Neural progenitor cell (in vitro differentiated cells): ENCODE measurements at regions not wholly inside any gene's neighbourhood (a gene's known extent, or its start where the extent isn't known, plus 50 kb on each side); places are given as distances from the start of the nearest gene placed in this dataset.
"Not testable (repeated sequence)": the region's sequence is repeated elsewhere in the genome, so short reads cannot be mapped to it uniquely, and the experiment has no call there.

ENCODE experiments used
- DNase-seq: peaks from one replicate; pipeline ENCODE4 v3.0.0-alpha.2; 2016; ENCODE audit warnings: low spot score
- H2AFZ ChIP-seq: fragments of 200-600 bp; sonication (generic); replicated peaks from 2 replicates; pipeline ENCODE4 v1.6.1; 2016; ENCODE audit warnings: antibody characterized with exemption
- H3F3A ChIP-seq: fragments of 200-600 bp; sonication (generic); 2 replicates; pipeline ENCODE4 v1.6.1; 2016; ENCODE audit warnings: antibody characterized with exemption, low read depth
- H3K27ac ChIP-seq: fragments of 200-600 bp; sonication (generic); 2 replicates; pipeline ENCODE4 v1.5.1; 2016; ENCODE audit warnings: mild to moderate bottlenecking
- H3K27me3 ChIP-seq: fragments of 200-600 bp; sonication (generic); 2 replicates; pipeline ENCODE4 v1.6.1; 2016; ENCODE audit warnings: mild to moderate bottlenecking, moderate library complexity
- H3K36me3 ChIP-seq: fragments of 200-600 bp; sonication (generic); 2 replicates; pipeline ENCODE4 v1.5.1; 2016
- H3K4me1 ChIP-seq: fragments of 200-600 bp; sonication (generic); 2 replicates; pipeline ENCODE4 v1.6.1; 2016; ENCODE audit warnings: mixed run types
- H3K4me2 ChIP-seq: fragments of 200-600 bp; sonication (generic); 2 replicates; pipeline ENCODE4 v1.6.1; 2016
- H3K4me3 ChIP-seq: fragments of 200-600 bp; sonication (generic); 2 replicates; pipeline ENCODE4 v1.5.1; 2016
- H3K79me2 ChIP-seq: fragments of 200-600 bp; sonication (generic); 2 replicates; pipeline ENCODE4 v1.6.1; 2016; ENCODE audit warnings: low read depth
- H3K9ac ChIP-seq: fragments of 200-600 bp; sonication (generic); 2 replicates; pipeline ENCODE4 v1.6.1; 2016
- H3K9me3 ChIP-seq: fragments of 200-600 bp; sonication (generic); 2 replicates; pipeline ENCODE4 v1.5.1; 2016; ENCODE audit warnings: low read depth
- H4K20me1 ChIP-seq: fragments of 200-600 bp; sonication (generic); 2 replicates; pipeline ENCODE4 v1.6.1; 2016; ENCODE audit warnings: low read depth
- H3K27ac Mint-ChIP-seq: 3 replicates; pipeline ENCODE4 v1.8.0; 2021; ENCODE audit warnings: mixed read lengths
- H3K27me3 Mint-ChIP-seq: 2 replicates; pipeline ENCODE4 v1.8.0; 2022; ENCODE audit warnings: low read depth, mild to moderate bottlenecking, inconsistent platforms, moderate library complexity, mixed read lengths; ENCODE audit not compliant: insufficient read depth
- H3K36me3 Mint-ChIP-seq: 3 replicates; pipeline ENCODE4 v1.8.0; 2021; ENCODE audit warnings: mixed read lengths
- H3K4me1 Mint-ChIP-seq: 3 replicates; pipeline ENCODE4 v1.8.0; 2021; ENCODE audit warnings: mixed read lengths
- H3K4me3 Mint-ChIP-seq: 3 replicates; pipeline ENCODE4 v1.8.0; 2021; ENCODE audit warnings: mild to moderate bottlenecking, moderate library complexity, mixed read lengths
- H3K9me3 Mint-ChIP-seq: 3 replicates; pipeline ENCODE4 v1.8.0; 2020; ENCODE audit warnings: mixed read lengths
- CTCF ChIP-seq: fragments of 200-600 bp; sonication (generic); IDR thresholded peaks from 2 replicates; pipeline ENCODE4 v1.5.1; 2017; ENCODE audit warnings: antibody characterized with exemption, mild to moderate bottlenecking
- EZH2 ChIP-seq: fragments of 200-600 bp; sonication (generic); IDR thresholded peaks from 2 replicates; pipeline ENCODE4 v1.6.1; 2017; ENCODE audit warnings: antibody characterized with exemption, mild to moderate bottlenecking, moderate library complexity

- H3K4me3 Mint-ChIP-seq, H3K36me3 ChIP-seq, H3K79me2 ChIP-seq, H2AFZ ChIP-seq, H3K4me2 ChIP-seq, H3K4me1 Mint-ChIP-seq, H3K9me3 ChIP-seq, H3K9ac ChIP-seq, H3K4me1 ChIP-seq, H3K9me3 Mint-ChIP-seq, H3K27me3 ChIP-seq, H3K27ac Mint-ChIP-seq, H4K20me1 ChIP-seq, H3K27ac ChIP-seq, H3K36me3 Mint-ChIP-seq, H3F3A ChIP-seq, H3K27me3 Mint-ChIP-seq, DNase-seq, H3K4me3 ChIP-seq: not testable (repeated sequence)
Measured at GRCh38 chr4:69013933-69014332, 62.3 kb upstream of the UGT2A3 start.

GRCh38 chr4:69017986-69018385, 66.4 kb upstream of the UGT2A3 start:
- H3K27ac Mint-ChIP-seq, H4K20me1 ChIP-seq, H3K4me3 ChIP-seq, H3K9me3 ChIP-seq, H3K36me3 ChIP-seq, H3K27me3 Mint-ChIP-seq, H3K27me3 ChIP-seq, H3K79me2 ChIP-seq, H3K9ac ChIP-seq, H3K27ac ChIP-seq, H3F3A ChIP-seq, H3K4me3 Mint-ChIP-seq, H3K9me3 Mint-ChIP-seq, H3K4me2 ChIP-seq, DNase-seq, H2AFZ ChIP-seq, H3K4me1 ChIP-seq, H3K36me3 Mint-ChIP-seq: not testable (repeated sequence)
- H3K4me1 Mint-ChIP-seq: peaks cover 14% of the 10 kb centered on the region

GRCh38 chr4:69019538-69020461, 68.2 kb upstream of the UGT2A3 start:
- not testable (repeated sequence) for H3K4me2 ChIP-seq, H3K79me2 ChIP-seq, H3F3A ChIP-seq, H3K4me1 ChIP-seq, H4K20me1 ChIP-seq, H3K4me3 Mint-ChIP-seq, H3K4me3 ChIP-seq, H3K9me3 ChIP-seq, H3K9ac ChIP-seq, H3K36me3 ChIP-seq, H3K27ac ChIP-seq, H3K9me3 Mint-ChIP-seq, H3K36me3 Mint-ChIP-seq, H3K27me3 ChIP-seq, H3K27ac Mint-ChIP-seq, H3K27me3 Mint-ChIP-seq
- peak overlapping the region; percentile 89 for H2AFZ ChIP-seq
- peak; percentile 21 for DNase-seq
- peaks cover 14% of the 10 kb centered on the region for H3K4me1 Mint-ChIP-seq

DNA sequence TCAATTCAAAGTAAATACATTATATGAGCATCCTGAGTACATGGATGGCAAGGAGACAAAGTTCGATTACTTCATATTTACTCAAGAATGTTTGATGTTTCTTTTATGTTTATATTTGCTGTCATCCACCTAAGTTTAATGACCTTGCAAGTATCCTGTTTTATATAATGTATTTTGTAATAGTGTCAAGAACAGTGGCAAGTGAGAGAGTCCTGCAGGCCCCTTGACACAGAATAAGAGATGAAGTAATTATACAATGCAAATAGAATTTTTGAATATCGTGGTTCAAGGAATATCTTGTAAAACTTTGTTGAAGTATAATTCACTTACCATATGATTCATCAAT, 68.8 kb upstream of the UGT2A3 start:
- H3K4me1 Mint-ChIP-seq: peaks cover 14% of the 10 kb centered on the region
- not testable (repeated sequence) for H3K36me3 Mint-ChIP-seq

DNA sequence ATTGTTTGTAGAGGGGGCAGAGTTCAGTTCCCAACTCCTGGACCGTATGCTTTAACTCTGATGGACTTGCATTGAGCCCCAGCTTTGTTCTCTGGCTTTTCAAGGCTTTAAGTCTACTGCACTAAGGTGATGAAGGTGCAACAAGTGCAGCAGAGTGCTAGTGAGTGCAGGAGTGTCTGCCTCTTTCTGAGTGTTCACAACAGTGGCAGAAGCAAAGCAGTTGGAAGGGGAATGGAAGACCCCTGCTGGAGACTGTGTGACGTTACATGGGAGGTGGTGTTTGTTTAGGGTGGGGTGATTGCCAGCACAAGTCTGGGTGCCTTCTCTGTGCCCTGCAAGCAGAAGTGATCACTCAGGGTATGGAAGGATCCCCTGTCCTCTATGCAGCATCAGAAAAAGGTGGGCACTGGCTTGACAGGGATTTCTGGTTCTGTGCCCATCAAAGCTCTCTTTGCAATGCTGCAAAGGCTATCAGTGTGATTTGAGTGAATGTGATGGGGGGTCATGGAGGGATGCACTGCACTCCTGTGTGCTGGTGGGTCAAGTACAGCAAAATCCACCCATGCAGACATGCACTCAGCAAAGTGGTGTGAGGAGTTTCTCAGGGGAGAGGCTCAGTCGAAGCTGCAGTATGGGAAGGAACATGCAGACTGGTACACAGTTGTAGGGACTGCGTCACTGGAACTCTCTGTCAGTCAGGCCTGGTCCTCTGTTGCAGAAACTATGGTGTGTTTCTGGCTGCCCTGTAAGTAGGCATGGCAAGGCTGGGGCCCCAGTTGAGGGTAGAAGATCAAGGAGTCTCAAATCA, 70.9 kb upstream of the UGT2B7 start:
- no peaks in the 10 kb centered on the region for H3K36me3 ChIP-seq
- no peak overlapping the region for H3K27ac Mint-ChIP-seq
- no peaks in the 10 kb centered on the region for H3K4me1 Mint-ChIP-seq
- no peaks in the 10 kb centered on the region for H3K4me1 ChIP-seq
- H3K79me2 ChIP-seq: no peaks in the 10 kb centered on the region
- H3K9ac ChIP-seq: no peak overlapping the region
- TF ChIP-seq EZH2 (no peak), CTCF (peak; percentile 58)
- no peaks in the 10 kb centered on the region for H4K20me1 ChIP-seq
- H3F3A ChIP-seq: no peaks in the 10 kb centered on the region
- DNase-seq: peak; percentile 64
- H3K27ac ChIP-seq: no peak overlapping the region
- peaks cover 2% of the 10 kb centered on the region for H3K27me3 Mint-ChIP-seq
- H3K9me3 Mint-ChIP-seq: peaks cover 3% of the 10 kb centered on the region
- no peak overlapping the region for H3K4me3 Mint-ChIP-seq
- no peaks in the 10 kb centered on the region for H3K9me3 ChIP-seq
- peak overlapping the region; percentile 95 for H2AFZ ChIP-seq
- no peak overlapping the region for H3K4me3 ChIP-seq
- H3K36me3 Mint-ChIP-seq: peaks cover 2% of the 10 kb centered on the region
- no peaks in the 10 kb centered on the region for H3K27me3 ChIP-seq
- H3K4me2 ChIP-seq: no peak overlapping the region

More for the DNA sequence above, 68.8 kb upstream of the UGT2A3 start:
- H3F3A ChIP-seq, H3K79me2 ChIP-seq, H3K36me3 ChIP-seq, H3K4me3 Mint-ChIP-seq, H3K4me3 ChIP-seq, H3K4me2 ChIP-seq, H4K20me1 ChIP-seq, H3K4me1 ChIP-seq, H3K9me3 Mint-ChIP-seq, H3K27ac ChIP-seq, H3K27me3 ChIP-seq, H3K27me3 Mint-ChIP-seq, DNase-seq, H3K9me3 ChIP-seq, H3K9ac ChIP-seq, H3K27ac Mint-ChIP-seq: not testable (repeated sequence)
- peak overlapping the region; percentile 89 for H2AFZ ChIP-seq
